ENCODE measurements at regions not wholly inside any gene's neighbourhood (a gene's known extent, or its start where the extent isn't known, plus 50 kb on each side); places are given as distances from the start of the nearest gene placed in this dataset.

GRCh38 chr3:72593881-72594397 lies 254.3 kb downstream of the SHQ1 start:
- no peak for DNase-seq
- Histone ChIP-seq H3K9me2 (replicated peaks; ENCODE audit: insufficient read depth, low read length) (no peaks in the 10 kb centered on the region), H4K20me1 (ENCODE audit: insufficient read depth, low read length) (no peaks in the 10 kb centered on the region), H3K79me2 (ENCODE audit: low read length) (no peaks in the 10 kb centered on the region), H3K9me3 (replicated peaks; ENCODE audit: insufficient read depth, low read length) (no peaks in the 10 kb centered on the region), H3K36me3 (replicated peaks; ENCODE audit: insufficient read depth, low read length) (no peaks in the 10 kb centered on the region), H3K4me1 (ENCODE audit: low read length) (no peaks in the 10 kb centered on the region), H3K27me3 (replicated peaks; ENCODE audit: insufficient read depth, low read length) (no peaks in the 10 kb centered on the region), H3K27ac (ENCODE audit: low read length) (no peak overlapping the region), H3K4me3 (ENCODE audit: low read length) (no peak overlapping the region), H3F3A (ENCODE audit: insufficient read depth, low read length) (no peaks in the 10 kb centered on the region), H2AFZ (ENCODE audit: low read length) (no peak overlapping the region), H3K9ac (ENCODE audit: low read length) (no peak overlapping the region), H3K4me2 (ENCODE audit: low read depth, low read length) (no peak overlapping the region)
- TF ChIP-seq EZH2phosphoT487 (IDR thresholded peaks at IDR 0.05; ENCODE audit: low read length): no peak
- TF ChIP-seq, protein P1, sequence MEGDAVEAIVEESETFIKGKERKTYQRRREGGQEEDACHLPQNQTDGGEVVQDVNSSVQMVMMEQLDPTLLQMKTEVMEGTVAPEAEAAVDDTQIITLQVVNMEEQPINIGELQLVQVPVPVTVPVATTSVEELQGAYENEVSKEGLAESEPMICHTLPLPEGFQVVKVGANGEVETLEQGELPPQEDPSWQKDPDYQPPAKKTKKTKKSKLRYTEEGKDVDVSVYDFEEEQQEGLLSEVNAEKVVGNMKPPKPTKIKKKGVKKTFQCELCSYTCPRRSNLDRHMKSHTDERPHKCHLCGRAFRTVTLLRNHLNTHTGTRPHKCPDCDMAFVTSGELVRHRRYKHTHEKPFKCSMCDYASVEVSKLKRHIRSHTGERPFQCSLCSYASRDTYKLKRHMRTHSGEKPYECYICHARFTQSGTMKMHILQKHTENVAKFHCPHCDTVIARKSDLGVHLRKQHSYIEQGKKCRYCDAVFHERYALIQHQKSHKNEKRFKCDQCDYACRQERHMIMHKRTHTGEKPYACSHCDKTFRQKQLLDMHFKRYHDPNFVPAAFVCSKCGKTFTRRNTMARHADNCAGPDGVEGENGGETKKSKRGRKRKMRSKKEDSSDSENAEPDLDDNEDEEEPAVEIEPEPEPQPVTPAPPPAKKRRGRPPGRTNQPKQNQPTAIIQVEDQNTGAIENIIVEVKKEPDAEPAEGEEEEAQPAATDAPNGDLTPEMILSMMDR (IDR thresholded peaks at IDR 0.05; ENCODE audit: low read length): no peak
- TF ChIP-seq EZH2 (optimal IDR thresholded peaks at IDR 0.05; ENCODE audit: low read depth, low read length): no peak

GRCh38 chr3:72591522-72592421 lies 256.5 kb downstream of the SHQ1 start:
- H3K36me3 ChIP-seq (replicated peaks; ENCODE audit: insufficient read depth, low read length): no peaks in the 10 kb centered on the region
- no peak overlapping the region for H3K27ac ChIP-seq (ENCODE audit: low read length)
- no peaks in the 10 kb centered on the region for H4K20me1 ChIP-seq (ENCODE audit: insufficient read depth, low read length)
- H3K9ac ChIP-seq (ENCODE audit: low read length): no peak overlapping the region
- H3K27me3 ChIP-seq (replicated peaks; ENCODE audit: insufficient read depth, low read length): no peaks in the 10 kb centered on the region
- H3F3A ChIP-seq (ENCODE audit: insufficient read depth, low read length): no peaks in the 10 kb centered on the region
- TF ChIP-seq EZH2phosphoT487 (IDR thresholded peaks at IDR 0.05; ENCODE audit: low read length): no peak
- TF ChIP-seq, protein P1 (IDR thresholded peaks at IDR 0.05; ENCODE audit: low read length): no peak
- no peak for TF ChIP-seq EZH2 (optimal IDR thresholded peaks at IDR 0.05; ENCODE audit: low read depth, low read length)
- no peak for DNase-seq
- no peaks in the 10 kb centered on the region for H3K79me2 ChIP-seq (ENCODE audit: low read length)
- H3K9me3 ChIP-seq (replicated peaks; ENCODE audit: insufficient read depth, low read length): no peaks in the 10 kb centered on the region
- H3K4me1 ChIP-seq (ENCODE audit: low read length): no peaks in the 10 kb centered on the region
- H3K4me3 ChIP-seq (ENCODE audit: low read length): no peak overlapping the region
- H3K9me2 ChIP-seq (replicated peaks; ENCODE audit: insufficient read depth, low read length): no peaks in the 10 kb centered on the region
- H2AFZ ChIP-seq (ENCODE audit: low read length): no peak overlapping the region
- no peak overlapping the region for H3K4me2 ChIP-seq (ENCODE audit: low read depth, low read length)

DNA sequence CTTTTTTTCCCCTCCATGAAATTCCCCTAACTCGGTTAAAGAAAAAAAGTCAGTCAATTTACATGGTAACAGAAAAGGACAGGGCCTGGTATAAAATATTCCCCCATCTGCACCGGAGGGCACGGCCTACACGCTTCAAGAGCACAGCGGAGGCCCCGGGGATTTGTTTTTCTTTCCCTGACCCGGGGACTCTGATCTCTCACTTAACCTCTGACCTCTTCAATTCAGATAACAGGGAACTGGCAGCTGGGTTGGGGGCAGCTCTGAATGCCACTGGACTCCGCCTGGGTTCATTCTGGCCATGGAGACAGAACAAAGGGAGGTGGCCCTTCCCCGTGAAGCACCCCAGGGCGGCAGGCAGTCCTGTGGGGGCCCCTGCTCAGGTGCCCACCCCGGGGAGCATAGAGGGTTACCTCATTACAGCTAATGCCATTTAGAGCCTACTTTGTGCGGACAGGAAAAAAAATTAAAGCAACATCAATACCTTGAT lies 257.5 kb downstream of the SHQ1 start:
- Histone ChIP-seq H3K9ac (ENCODE audit: low read length) (no peak overlapping the region), H3K36me3 (replicated peaks; ENCODE audit: insufficient read depth, low read length) (no peaks in the 10 kb centered on the region), H3K9me2 (replicated peaks; ENCODE audit: insufficient read depth, low read length) (no peaks in the 10 kb centered on the region), H4K20me1 (ENCODE audit: insufficient read depth, low read length) (no peaks in the 10 kb centered on the region), H3K9me3 (replicated peaks; ENCODE audit: insufficient read depth, low read length) (no peaks in the 10 kb centered on the region), H3K27me3 (replicated peaks; ENCODE audit: insufficient read depth, low read length) (no peaks in the 10 kb centered on the region), H3K4me3 (ENCODE audit: low read length) (no peak overlapping the region), H3K4me1 (ENCODE audit: low read length) (no peaks in the 10 kb centered on the region), H3K27ac (ENCODE audit: low read length) (no peak overlapping the region), H3K4me2 (ENCODE audit: low read depth, low read length) (no peak overlapping the region), H3F3A (ENCODE audit: insufficient read depth, low read length) (no peaks in the 10 kb centered on the region), H2AFZ (ENCODE audit: low read length) (no peak overlapping the region), H3K79me2 (ENCODE audit: low read length) (no peaks in the 10 kb centered on the region)
- no peak for DNase-seq
- no peak for TF ChIP-seq EZH2phosphoT487 (IDR thresholded peaks at IDR 0.05; ENCODE audit: low read length)
- TF ChIP-seq, protein P1 (IDR thresholded peaks at IDR 0.05; ENCODE audit: low read length): no peak
- TF ChIP-seq EZH2 (optimal IDR thresholded peaks at IDR 0.05; ENCODE audit: low read depth, low read length): no peak
